ENCODE measurements at regions not wholly inside any gene's neighbourhood (a gene's known extent, or its start where the extent isn't known, plus 50 kb on each side); places are given as distances from the start of the nearest gene placed in this dataset.
"Not testable (repeated sequence)": the region's sequence is repeated elsewhere in the genome, so short reads cannot be mapped to it uniquely, and the experiment has no call there.

- no peak for DNase-seq
These were observed 202.6 kb downstream of the RBM46 start for GRCh38 chr4:154983714-154984113.

GRCh38 chr4:154984148-154984547, 203.1 kb downstream of the RBM46 start:
- DNase-seq = no peak

DNA sequence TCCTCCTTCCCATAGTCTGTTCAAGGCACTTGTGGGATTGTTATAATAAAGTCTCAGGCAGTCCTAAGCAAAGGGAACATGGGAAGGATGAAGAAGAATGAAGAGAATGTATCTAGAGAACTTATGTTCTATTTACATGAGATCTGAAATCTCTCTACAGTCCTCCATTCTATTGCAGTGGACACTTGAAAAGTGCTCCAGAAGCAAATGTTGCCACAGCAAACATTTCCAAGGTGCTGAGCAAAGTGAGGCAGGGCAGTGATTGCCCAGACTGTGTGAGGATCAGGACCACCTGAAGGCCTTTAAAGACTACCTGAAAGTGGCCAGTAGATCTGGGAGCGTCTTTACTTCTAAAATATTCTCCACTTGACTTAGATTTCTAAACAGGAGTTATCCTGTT, 203.5 kb downstream of the RBM46 start:
- no peak for DNase-seq

DNA sequence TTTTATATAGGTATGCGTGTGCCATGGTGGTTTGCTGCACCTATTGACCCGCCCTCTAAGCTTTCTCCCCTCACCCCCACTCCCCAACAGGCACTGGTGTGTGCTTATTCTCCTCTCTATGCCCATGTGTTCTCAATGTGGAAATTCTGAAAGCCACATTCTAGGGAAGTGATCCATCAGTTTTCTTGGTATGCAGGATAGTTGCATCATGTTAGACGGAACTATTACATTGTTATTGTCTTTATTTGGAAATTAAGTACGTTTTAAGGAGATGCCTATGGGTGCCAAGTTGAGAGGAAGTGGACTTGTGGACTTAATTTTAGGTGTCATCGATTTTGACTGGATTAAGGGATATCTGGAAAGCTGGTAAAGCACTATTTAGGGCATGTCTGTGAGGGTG, 204.6 kb downstream of the RBM46 start:
- no peak for DNase-seq

- DNase-seq = no peak
These were observed 207.4 kb downstream of the RBM46 start for GRCh38 chr4:154988511-154988910.

DNA sequence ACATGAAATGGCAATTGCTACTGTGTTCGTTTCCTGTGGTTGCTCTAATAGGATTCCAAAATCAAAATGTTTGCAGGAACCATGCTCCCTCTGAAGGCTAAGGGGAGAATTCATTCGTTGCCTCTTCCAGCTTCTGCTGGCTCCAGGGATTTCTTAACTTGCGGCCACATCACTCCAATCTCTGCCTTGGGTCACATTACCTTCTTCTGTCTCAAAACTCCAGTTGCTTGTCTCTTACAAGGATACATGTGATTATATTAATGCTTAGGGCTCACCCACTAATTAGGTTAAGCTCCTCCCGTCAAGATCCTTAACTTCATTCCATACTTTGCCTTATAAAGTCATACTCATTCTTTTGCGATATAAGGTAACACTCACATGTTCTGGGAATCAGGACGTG, 208.4 kb downstream of the RBM46 start:
- DNase-seq = no peak

DNA sequence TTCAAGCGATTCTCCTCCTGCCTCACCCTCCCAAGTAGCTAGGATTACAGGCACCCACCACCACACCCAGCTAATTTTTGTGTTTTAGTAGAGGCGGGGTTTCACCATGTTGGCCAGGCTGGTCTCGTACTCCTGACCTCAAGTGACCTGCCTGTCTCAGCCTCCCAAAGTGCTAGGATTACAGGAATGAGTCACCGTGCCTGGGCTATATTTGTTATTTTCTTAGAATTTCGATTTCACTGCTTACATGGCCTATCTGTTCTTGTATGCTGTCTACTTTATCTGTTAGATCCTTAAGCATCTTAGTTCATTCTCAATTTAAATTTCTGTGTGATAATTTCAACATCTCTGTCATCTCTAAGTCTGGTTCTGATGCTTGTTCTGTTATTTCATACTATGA, 210.6 kb upstream of the NPY2R start:
- DNase-seq = not testable (repeated sequence)

- no peak for DNase-seq
These were observed 210.2 kb upstream of the NPY2R start for GRCh38 chr4:154998284-154998683.

GRCh38 chr4:154998773-154999172, 209.7 kb upstream of the NPY2R start:
- no peak for DNase-seq

GRCh38 chr4:154999950-155000578, 208.4 kb upstream of the NPY2R start:
- no peak for DNase-seq

- DNase-seq = no peak
These were observed 207.2 kb upstream of the NPY2R start for GRCh38 chr4:155001251-155001650.

- DNase-seq = no peak
These were observed 202.9 kb upstream of the NPY2R start for GRCh38 chr4:155005395-155006090.

DNA sequence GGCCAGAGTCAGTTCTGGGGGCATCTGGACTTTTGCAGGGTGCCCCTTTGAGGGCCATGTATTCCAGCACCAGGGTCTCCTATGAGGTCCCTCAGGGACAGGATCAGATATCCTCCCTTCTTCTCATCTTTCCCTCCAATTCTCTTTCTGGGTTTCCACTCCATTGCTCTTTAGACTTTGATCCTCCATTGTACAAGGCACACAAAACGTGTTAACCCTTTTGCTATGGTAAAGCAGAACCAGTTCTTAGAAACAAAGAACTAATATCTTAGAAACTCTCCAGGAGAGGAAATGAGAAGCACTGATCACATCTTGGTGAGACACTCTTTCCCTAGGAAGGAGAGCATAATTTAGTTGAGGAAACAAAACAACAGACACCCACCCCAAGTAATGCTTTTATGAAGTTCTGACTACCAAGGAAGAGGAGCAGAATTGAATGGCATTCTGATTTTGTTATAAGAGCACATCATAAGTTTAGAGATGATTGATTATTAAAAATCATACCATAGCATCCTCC, 200.7 kb upstream of the NPY2R start:
- DNase-seq = no peak

GRCh38 chr4:155008389-155008788, 200.0 kb upstream of the NPY2R start:
- DNase-seq = no peak

GRCh38 chr4:155009288-155009687, 199.1 kb upstream of the NPY2R start:
- no peak for DNase-seq

GRCh38 chr4:155010376-155010775, 198.1 kb upstream of the NPY2R start:
- no peak for DNase-seq

DNA sequence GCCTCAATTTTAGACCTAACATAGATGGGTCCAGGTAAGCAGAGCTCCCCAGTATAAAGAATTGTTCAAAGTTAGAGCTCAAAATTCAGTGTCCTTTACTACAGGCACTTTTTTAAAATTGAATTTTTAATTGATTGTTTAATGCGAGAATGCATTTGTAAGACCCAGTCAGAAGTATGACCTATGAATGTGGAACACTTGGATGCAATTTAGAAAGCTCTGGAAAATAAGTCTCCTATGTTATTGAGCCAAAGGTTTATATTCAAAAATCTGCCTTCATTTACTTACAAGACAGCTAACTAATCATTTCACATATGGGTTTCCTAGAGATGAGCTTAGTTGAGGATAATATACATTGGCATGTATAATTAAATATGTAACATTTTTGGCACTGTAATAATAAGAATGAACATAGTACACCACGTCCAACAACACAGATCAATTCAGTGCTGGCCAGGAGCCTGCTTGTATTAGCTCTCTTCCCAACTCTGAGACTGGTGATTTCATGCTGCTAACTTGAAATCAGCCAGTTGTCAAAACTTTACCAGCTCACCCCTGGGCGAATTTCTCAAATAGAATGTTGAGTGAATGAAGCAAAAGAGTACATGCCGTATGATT, 197.2 kb upstream of the NPY2R start:
- no peak for DNase-seq

DNA sequence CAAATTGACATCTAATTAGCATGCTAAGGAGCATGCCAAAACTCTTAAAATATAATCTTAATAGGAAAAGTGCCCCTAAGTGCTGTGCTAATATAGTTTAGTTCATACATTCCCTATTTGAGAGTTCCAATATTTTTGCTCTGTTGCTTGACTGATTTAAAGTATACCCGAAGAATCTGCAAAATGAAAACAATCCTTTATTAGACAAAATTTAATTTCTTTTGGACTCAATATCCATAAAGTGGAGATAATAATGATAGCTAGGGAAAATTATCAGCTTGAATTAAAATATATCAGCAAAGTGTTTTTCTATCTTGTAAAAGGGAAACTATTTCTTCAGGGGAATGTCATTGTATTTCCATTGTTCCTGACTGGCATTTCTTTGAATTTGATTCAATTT, 196.0 kb upstream of the NPY2R start:
- DNase-seq = no peak

GRCh38 chr4:155017426-155017825, 191.0 kb upstream of the NPY2R start:
- DNase-seq = no peak

GRCh38 chr4:155025762-155026457, 182.5 kb upstream of the NPY2R start:
- DNase-seq = no peak

GRCh38 chr4:155026715-155027114, 181.7 kb upstream of the NPY2R start:
- no peak for DNase-seq

GRCh38 chr4:155032521-155033229, 175.8 kb upstream of the NPY2R start:
- no peak for DNase-seq

DNA sequence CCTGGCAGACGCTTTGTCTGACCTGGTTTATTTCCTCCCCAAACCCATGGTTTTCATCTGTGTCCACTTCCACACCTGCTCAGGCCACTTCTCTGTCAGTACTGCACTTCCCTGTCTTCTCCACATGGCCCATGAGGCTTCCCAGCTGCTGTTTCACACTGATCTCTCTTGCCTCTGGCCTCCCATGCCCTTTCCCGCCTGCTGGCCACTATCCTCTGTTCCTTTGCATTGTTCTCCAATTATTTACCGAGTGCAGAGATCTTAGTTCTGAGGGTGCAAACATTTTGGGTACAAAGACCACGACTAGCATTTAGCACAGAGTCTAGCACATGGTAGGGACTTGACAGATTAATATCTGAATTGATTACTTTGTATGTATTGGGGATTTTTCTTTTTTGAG, 174.8 kb upstream of the NPY2R start:
- no peak for DNase-seq
